ENCODE measurements at regions not wholly inside any gene's neighbourhood (a gene's known extent, or its start where the extent isn't known, plus 50 kb on each side); places are given as distances from the start of the nearest gene placed in this dataset.

GRCh38 chr13:50588491-50589130 is 254.9 kb downstream of the DLEU7 start:
- no peak for DNase-seq

DNA sequence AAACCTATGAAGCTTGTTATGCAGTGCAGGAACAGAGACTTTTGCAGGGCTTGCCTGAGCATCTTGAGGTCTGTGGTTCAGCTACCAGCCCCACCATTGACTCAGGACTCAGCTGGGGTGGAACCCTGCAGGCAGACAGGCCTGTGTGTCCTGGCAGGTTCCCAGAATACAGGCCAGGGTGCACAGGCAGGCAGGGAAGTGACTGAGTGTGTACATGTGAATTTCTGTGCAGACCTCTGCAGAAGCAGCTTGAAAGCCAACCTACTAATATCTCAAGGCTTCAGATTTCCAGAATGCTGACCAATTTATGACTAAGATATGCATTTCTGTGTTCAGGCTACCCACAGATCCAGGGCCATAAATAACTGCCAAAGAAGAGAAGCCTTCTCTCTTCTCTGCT is 254.4 kb downstream of the DLEU7 start:
- no peak for DNase-seq

- no peak for DNase-seq
These were observed 253.8 kb downstream of the DLEU7 start for GRCh38 chr13:50589651-50590054.

DNA sequence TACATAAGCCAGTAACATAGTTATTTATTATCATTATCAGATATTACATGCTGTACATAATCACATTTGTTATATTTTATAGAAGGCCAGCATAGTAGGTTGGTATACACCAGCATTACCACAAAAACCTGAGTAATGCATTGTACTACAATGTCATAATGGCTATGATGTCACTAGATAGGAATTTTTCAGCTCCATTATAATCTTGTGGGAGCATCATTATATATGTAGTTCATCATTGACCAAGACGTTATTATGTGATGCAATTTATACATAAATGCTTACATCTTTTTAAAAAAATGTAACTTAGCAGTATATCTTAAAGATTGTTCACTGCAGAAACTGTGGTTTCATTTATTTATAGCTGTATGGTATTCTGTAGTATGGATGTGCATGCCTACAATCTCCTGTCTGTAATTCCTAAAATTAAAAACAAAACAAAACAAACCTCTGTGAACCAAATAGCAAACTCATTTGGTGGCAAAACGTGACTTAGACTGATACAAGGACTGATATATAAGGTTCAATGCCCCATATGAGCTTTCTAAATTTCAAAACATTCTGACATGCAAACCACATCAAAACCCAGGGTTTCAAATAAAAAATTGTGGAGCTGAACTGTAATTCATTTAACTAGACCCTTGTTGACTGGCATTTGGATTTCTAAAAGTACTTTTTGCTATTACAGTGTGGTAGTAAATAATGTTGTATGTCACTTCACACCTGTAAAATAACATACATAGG is 250.9 kb downstream of the DLEU7 start:
- no peak for DNase-seq

- DNase-seq: no peak
These were observed 250.3 kb downstream of the DLEU7 start for GRCh38 chr13:50593207-50593606.

DNA sequence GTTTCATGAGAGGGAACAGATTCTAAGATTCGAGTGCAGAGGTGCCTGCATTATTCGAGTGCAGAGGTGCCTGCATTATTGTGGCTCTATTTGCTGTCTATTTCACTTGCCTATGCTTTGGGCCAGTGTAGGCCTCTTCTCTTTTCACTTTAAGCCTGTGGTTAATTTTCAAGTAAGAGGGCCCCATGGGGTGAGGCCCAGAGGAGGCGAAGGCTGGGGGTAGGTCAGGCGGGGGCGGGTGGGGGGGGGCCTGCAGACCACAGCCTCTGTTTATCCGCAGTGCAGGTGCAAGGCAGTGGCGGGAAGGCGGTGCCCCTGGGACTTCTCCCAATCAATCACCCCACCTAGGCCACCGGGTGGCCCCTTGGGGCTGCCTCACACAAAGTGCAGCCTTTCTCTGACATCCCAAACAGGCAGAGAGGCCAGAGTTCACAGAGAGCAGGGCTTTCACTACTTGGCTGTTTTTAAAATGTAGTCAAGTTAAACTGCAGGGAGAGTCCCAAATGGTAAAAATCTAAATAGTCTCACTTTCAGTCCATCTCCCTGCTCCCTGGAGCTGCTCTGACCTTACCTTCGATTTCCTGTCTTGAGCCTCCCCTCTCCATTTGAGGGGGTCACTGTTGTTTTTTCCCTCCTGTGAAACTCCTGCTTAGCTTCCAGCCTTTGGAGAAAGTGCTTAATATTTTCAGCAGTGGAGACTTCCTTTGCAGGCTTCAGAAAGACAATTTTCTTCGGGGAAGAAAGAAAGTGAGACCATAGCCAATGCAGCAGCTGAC is 249.0 kb downstream of the DLEU7 start:
- peak; percentile 18 for DNase-seq

- DNase-seq: no peak
These were observed 248.3 kb downstream of the DLEU7 start for GRCh38 chr13:50595196-50595595.

- DNase-seq: no peak
These were observed 247.3 kb downstream of the DLEU7 start for GRCh38 chr13:50596156-50596555.

DNA sequence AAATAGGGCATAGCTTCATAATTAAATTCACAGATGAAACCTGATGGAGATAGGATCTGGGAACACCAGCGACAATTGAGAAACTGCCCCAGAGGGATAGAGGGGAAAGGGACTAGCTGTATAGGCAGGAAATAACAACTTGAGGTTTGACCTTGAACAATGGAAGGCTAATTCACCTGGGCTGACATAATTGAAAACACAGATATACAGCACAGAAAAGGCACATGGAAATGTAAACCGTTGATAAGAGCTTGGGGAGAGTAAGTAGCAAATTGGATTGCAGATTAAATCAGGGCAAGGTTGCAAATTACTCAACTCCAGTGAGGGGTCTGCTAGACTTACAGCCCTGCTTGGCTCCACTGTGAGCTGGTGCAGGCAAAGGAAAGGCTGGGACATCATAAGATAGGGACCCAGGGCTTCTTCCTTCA is 246.7 kb downstream of the DLEU7 start:
- DNase-seq: no peak

- DNase-seq: no peak
These were observed 245.2 kb downstream of the DLEU7 start for GRCh38 chr13:50598338-50598737.

GRCh38 chr13:50599046-50599445 is 244.4 kb downstream of the DLEU7 start:
- no peak for DNase-seq

GRCh38 chr13:50599927-50600326 is 243.6 kb downstream of the DLEU7 start:
- DNase-seq: no peak

DNA sequence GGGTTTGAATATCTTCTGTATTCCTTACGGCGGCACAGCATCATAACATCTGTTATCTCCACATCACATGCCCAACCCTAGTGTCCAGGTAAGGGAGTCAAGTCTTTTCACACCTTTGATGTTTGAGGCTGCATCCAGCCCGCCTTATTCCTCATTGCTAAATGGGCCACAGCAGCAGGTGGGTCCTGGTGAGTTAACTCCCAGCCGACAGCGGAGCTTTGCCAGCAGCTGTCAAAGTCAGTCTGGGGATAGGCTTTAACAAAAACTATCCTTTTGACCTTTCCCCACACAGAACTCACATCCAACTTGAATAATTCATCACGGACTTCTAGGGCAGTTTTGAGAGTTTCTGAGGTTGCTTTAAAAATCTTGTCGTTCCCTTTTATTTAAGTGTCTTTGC is 235.1 kb downstream of the DLEU7 start:
- DNase-seq: no peak

DNA sequence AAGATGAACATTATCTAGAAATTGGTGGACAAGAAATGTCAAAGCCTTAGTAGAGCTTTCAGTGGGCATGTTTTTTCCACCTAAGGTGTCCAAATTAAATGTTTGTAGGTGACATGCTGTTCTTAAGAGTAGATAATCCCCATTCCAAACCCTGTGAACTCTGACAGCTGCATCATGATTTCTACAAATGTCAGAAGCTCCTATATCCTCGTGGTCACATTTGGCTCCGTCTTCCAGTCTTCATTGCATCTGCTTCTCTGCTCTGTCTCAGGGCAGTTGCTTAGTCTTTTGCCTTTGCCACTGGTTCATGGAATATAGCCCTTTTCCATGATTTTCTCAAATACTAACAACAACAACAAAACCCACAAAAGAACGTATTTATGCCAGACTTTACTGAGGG is 234.5 kb downstream of the DLEU7 start:
- no peak for DNase-seq

GRCh38 chr13:50610238-50610637 is 233.3 kb downstream of the DLEU7 start:
- DNase-seq: no peak

DNA sequence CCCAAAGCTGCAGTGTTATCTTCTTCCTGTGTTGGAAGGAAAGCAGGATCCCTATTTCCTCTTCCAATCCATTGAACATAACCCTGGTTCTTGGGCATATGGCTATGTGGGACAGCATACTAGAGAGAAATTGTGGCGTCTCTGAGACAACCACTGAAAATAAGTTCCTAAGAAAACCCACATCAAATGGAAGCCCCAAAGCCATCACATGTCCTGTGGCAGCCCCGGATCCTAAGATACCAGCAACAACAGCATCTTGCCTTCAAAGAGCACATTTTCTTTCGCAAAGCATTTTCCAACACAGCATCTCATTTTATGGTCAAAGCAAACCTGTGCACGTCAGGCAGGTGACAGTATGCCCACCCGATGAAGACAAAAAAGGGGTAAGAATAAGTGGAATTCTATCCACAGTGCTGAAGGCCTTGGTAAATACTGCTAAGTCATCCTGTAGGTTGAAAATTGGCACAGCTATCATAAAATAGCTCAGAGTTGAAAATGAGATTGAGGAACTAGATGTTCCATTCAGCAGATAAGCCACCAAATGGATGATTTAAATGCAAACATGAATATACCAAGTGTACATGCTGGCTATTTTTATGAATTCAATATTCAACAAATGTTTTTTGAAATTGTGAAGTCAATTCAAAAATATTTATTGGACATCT is 232.2 kb downstream of the DLEU7 start:
- no peak for DNase-seq

DNA sequence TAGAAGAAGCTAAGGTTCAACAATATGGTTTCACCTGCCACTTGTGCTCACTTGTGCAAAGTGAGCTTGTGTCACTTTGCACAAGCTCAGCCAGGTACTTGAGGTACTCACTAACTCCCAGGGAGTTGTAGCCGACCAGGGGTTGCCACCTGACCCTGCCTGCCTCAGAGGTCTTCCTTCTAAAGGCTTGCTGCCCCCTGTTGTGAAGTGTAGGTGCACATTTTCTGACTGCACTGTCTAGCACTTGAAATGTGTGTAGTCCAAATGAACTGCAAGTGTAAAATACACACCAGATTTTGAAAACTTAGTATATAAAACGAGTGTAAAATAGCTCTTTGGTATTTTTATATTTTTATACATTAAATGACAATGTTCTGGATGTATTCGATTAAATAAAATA is 230.8 kb downstream of the DLEU7 start:
- DNase-seq: no peak

DNA sequence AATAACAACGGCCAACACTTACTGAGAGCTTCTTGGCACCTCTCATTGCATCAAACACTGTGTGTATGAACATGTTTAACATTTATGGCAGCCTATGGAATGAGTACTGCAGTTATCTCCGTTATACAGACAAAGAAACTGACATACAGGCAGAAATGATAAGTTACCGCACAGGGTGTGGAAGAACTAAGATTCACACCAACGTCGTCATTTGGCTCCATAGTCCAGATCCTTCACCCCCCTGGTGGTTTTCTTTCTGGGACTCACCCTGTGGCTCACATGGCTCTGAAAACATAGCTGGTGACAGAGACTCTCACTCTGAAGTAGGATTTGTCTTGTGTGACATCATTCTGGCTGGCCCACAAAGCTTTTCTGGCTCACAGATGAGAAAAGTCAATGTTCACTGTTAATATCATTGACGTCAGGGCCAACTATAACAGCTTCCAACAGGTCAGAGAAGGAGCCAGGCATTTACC is 230.1 kb downstream of the DLEU7 start:
- no peak for DNase-seq

DNA sequence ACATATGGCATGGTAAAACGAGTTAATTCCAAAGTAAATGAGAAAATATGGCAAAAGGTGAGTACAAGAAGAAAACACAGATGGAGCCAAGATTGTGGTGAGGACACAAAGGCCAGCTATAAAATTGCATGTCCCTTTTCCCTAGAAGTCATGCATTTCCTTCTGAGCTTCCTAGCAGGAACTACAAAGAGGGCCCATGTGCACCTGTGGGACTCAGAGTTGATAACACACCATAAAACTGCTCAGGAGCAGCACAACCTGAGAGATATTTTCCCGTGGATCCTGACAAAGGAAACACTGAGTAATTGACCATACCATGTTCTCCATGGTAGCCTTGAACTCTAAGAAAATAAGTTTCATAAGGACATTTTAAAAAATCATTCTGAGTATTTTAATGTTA is 228.3 kb downstream of the DLEU7 start:
- DNase-seq: no peak

DNA sequence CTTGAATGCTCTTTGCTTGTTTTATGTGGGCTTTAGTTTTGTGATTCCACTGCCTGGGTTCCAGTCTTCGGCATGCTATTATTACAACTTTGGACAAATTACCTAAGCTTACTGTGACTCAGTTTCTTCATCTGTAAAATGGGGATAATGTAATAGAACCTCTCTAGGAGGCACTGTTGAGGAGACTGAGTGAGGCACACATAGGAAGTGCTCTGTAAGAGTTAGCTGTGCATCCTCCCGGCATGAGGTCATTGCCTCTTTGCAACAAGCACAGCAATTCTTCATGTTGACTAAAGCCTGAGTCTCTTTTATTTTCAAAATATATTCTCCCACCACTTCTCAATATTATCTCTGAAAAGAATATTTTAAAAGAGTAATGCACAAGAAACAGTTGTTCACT is 227.4 kb downstream of the DLEU7 start:
- DNase-seq: no peak

- no peak for DNase-seq
These were observed 226.3 kb downstream of the DLEU7 start for GRCh38 chr13:50617134-50617721.

- DNase-seq: no peak
These were observed 225.3 kb downstream of the DLEU7 start for GRCh38 chr13:50618206-50618605.

DNA sequence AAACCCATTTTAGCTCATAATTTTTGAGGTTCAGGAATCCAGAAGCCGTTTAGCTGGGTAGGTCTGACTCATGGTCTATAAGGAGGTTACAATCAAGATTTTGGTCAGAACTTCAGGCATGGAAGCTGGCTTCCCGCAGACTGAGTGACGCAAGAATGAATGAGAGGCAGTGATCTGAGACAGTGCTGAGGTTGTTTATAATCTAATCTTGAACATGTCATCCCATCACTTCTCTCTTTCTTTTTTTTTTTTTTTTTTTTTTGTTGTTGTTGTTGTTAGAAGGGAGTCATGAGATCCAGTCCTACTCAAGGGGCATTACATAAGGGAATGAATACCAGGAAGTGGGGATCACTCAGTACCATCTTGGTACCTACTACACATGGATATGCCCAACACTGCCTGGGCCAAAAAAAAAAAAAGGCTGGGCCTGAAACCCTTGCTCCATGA is 217.4 kb downstream of the DLEU7 start:
- DNase-seq: no peak
